GM21737 (cell line): ENCODE measurements at regions not wholly inside any gene's neighbourhood (a gene's known extent, or its start where the extent isn't known, plus 50 kb on each side); places are given as distances from the start of the nearest gene placed in this dataset.

Experiments used
- ATAC-seq: cut with Tn5 transposase; IDR thresholded peaks from one replicate; pipeline ENCODE4 v1.9.1; 2021; ENCODE audit warnings: mild to moderate bottlenecking, moderate library complexity; ENCODE audit not compliant: unreplicated experiment

GRCh38 chr1:57770772-57771171 is 346.9 kb upstream of the DAB1 start:
- no peak for ATAC-seq

- no peak for ATAC-seq
Observed at GRCh38 chr1:57770236-57770635, 346.4 kb upstream of the DAB1 start.

- ATAC-seq = no peak
Observed at GRCh38 chr1:57761628-57762027, 337.8 kb upstream of the DAB1 start.

GRCh38 chr1:57752843-57753242 is 329.0 kb upstream of the DAB1 start:
- ATAC-seq = no peak

- no peak for ATAC-seq
Observed at GRCh38 chr1:57748719-57749118, 324.9 kb upstream of the DAB1 start.

- ATAC-seq = no peak
Observed at GRCh38 chr1:57747818-57748217, 324.0 kb upstream of the DAB1 start.

GRCh38 chr1:57741521-57741920 is 317.7 kb upstream of the DAB1 start:
- no peak for ATAC-seq

- no peak for ATAC-seq
Observed at GRCh38 chr1:57736940-57737339, 313.1 kb upstream of the DAB1 start.

- ATAC-seq = no peak
Observed at GRCh38 chr1:57729181-57729580, 305.3 kb upstream of the DAB1 start.

- ATAC-seq = no peak
Observed at GRCh38 chr1:57727121-57727520, 303.3 kb upstream of the DAB1 start.

GRCh38 chr1:57725318-57725717 is 301.5 kb upstream of the DAB1 start:
- ATAC-seq = no peak

- ATAC-seq = no peak
Observed at GRCh38 chr1:57724535-57724934, 300.7 kb upstream of the DAB1 start.

GRCh38 chr1:57722285-57722978 is 298.6 kb upstream of the DAB1 start:
- no peak for ATAC-seq

GRCh38 chr1:57721001-57721400 is 297.1 kb upstream of the DAB1 start:
- ATAC-seq = no peak

- ATAC-seq = no peak
Observed at GRCh38 chr1:57719274-57719673, 295.4 kb upstream of the DAB1 start.

GRCh38 chr1:57713501-57713900 is 289.6 kb upstream of the DAB1 start:
- no peak for ATAC-seq

- no peak for ATAC-seq
Observed at GRCh38 chr1:57712846-57713245, 289.0 kb upstream of the DAB1 start.

GRCh38 chr1:57711326-57711725 is 287.5 kb upstream of the DAB1 start:
- no peak for ATAC-seq

GRCh38 chr1:57707631-57708030 is 283.8 kb upstream of the DAB1 start:
- no peak for ATAC-seq

GRCh38 chr1:57704811-57705210 is 281.0 kb upstream of the DAB1 start:
- ATAC-seq = no peak

GRCh38 chr1:57704231-57704630 is 280.4 kb upstream of the DAB1 start:
- ATAC-seq = no peak

- ATAC-seq = no peak
Observed at GRCh38 chr1:57696904-57697303, 273.0 kb upstream of the DAB1 start.

- ATAC-seq = no peak
Observed at GRCh38 chr1:57696043-57696442, 272.2 kb upstream of the DAB1 start.
